HG02588 (cell line): ENCODE measurements at regions not wholly inside any gene's neighbourhood (a gene's known extent, or its start where the extent isn't known, plus 50 kb on each side); places are given as distances from the start of the nearest gene placed in this dataset.

Experiments used
- ATAC-seq: cut with Tn5 transposase; IDR thresholded peaks from one replicate; pipeline ENCODE4 v1.9.1; 2021; ENCODE audit warnings: mild to moderate bottlenecking, moderate library complexity; ENCODE audit not compliant: unreplicated experiment

- ATAC-seq = no peak
Observed at GRCh38 chr3:105923140-105923539, 54.3 kb upstream of the CBLB start.

GRCh38 chr3:105927741-105928140 is 58.9 kb upstream of the CBLB start:
- ATAC-seq = no peak

GRCh38 chr3:105930733-105931132 is 61.9 kb upstream of the CBLB start:
- no peak for ATAC-seq

- ATAC-seq = no peak
Observed at GRCh38 chr3:105931500-105931899, 62.7 kb upstream of the CBLB start.

GRCh38 chr3:105933871-105934270 is 65.1 kb upstream of the CBLB start:
- ATAC-seq = no peak

- ATAC-seq = no peak
Observed at GRCh38 chr3:105938101-105938500, 69.3 kb upstream of the CBLB start.

- ATAC-seq = no peak
Observed at GRCh38 chr3:105938806-105939205, 70.0 kb upstream of the CBLB start.

- no peak for ATAC-seq
Observed at GRCh38 chr3:105944276-105944675, 75.5 kb upstream of the CBLB start.

GRCh38 chr3:105944721-105945120 is 75.9 kb upstream of the CBLB start:
- no peak for ATAC-seq

GRCh38 chr3:105948101-105948500 is 79.3 kb upstream of the CBLB start:
- no peak for ATAC-seq

GRCh38 chr3:105950881-105951600 is 82.2 kb upstream of the CBLB start:
- no peak for ATAC-seq

GRCh38 chr3:105953831-105954230 is 85.0 kb upstream of the CBLB start:
- ATAC-seq = no peak

- no peak for ATAC-seq
Observed at GRCh38 chr3:105956306-105956705, 87.5 kb upstream of the CBLB start.

GRCh38 chr3:105957722-105958121 is 88.9 kb upstream of the CBLB start:
- ATAC-seq = no peak

- no peak for ATAC-seq
Observed at GRCh38 chr3:105958237-105959000, 89.6 kb upstream of the CBLB start.

GRCh38 chr3:105959851-105960250 is 91.0 kb upstream of the CBLB start:
- ATAC-seq = no peak

GRCh38 chr3:105960381-105960780 is 91.6 kb upstream of the CBLB start:
- ATAC-seq = no peak

GRCh38 chr3:105963161-105963560 is 94.3 kb upstream of the CBLB start:
- ATAC-seq = no peak

GRCh38 chr3:105965384-105965783 is 96.6 kb upstream of the CBLB start:
- no peak for ATAC-seq

GRCh38 chr3:105967117-105967516 is 98.3 kb upstream of the CBLB start:
- ATAC-seq = no peak

GRCh38 chr3:105970283-105970682 is 101.5 kb upstream of the CBLB start:
- no peak for ATAC-seq

GRCh38 chr3:105972069-105972468 is 103.3 kb upstream of the CBLB start:
- ATAC-seq = no peak
